ENCODE measurements at regions not wholly inside any gene's neighbourhood (a gene's known extent, or its start where the extent isn't known, plus 50 kb on each side); places are given as distances from the start of the nearest gene placed in this dataset.
"Not testable (repeated sequence)": the region's sequence is repeated elsewhere in the genome, so short reads cannot be mapped to it uniquely, and the experiment has no call there.

GRCh38 chr18:11454040-11454439, 155.4 kb upstream of the SLC35G4 start:
- TF ChIP-seq CTCF (IDR thresholded peaks at IDR 0.05), result no peak
- Histone ChIP-seq H3K36me3 (no peaks in the 10 kb centered on the region), H3K9me3 (no peaks in the 10 kb centered on the region), H3K27ac (no peak overlapping the region), H3K27me3 (no peaks in the 10 kb centered on the region), H3K4me1 (ENCODE audit: control insufficient read depth in 1 of 2, insufficient read depth in 1 of 2, low read depth in 1 of 2, low read length in 1 of 2) (no peaks in the 10 kb centered on the region), H3K4me3 (ENCODE audit: low read depth in 1 of 2, low read length in 1 of 2) (no peak overlapping the region)

- not testable (repeated sequence) for H3K4me1 ChIP-seq (ENCODE audit: control insufficient read depth in 1 of 2, insufficient read depth in 1 of 2, low read depth in 1 of 2, low read length in 1 of 2); H3K27me3 ChIP-seq; H3K9me3 ChIP-seq; H3K36me3 ChIP-seq; H3K4me3 ChIP-seq (ENCODE audit: low read depth in 1 of 2, low read length in 1 of 2); H3K27ac ChIP-seq
Observed at GRCh38 chr18:11444169-11444568, 165.2 kb upstream of the SLC35G4 start.

GRCh38 chr18:11437046-11437445, 172.3 kb upstream of the SLC35G4 start:
- no peaks in the 10 kb centered on the region for H3K27me3 ChIP-seq

GRCh38 chr18:11432360-11432811, 177.0 kb upstream of the SLC35G4 start:
- no peaks in the 10 kb centered on the region for H3K36me3 ChIP-seq
- no peaks in the 10 kb centered on the region for H3K4me1 ChIP-seq (ENCODE audit: control insufficient read depth in 1 of 2, insufficient read depth in 1 of 2, low read depth in 1 of 2, low read length in 1 of 2)
- no peaks in the 10 kb centered on the region for H3K27me3 ChIP-seq
- no peak for TF ChIP-seq CTCF (IDR thresholded peaks at IDR 0.05)
- H3K27ac ChIP-seq, result no peak overlapping the region
- H3K9me3 ChIP-seq, result no peaks in the 10 kb centered on the region
- no peak overlapping the region for H3K4me3 ChIP-seq (ENCODE audit: low read depth in 1 of 2, low read length in 1 of 2)

More at GRCh38 chr18:11437046-11437445, 172.3 kb upstream of the SLC35G4 start:
- Histone ChIP-seq H3K4me3 (ENCODE audit: low read depth in 1 of 2, low read length in 1 of 2) (no peak overlapping the region), H3K4me1 (ENCODE audit: control insufficient read depth in 1 of 2, insufficient read depth in 1 of 2, low read depth in 1 of 2, low read length in 1 of 2) (no peaks in the 10 kb centered on the region), H3K27ac (no peak overlapping the region), H3K9me3 (no peaks in the 10 kb centered on the region), H3K36me3 (no peaks in the 10 kb centered on the region)
- TF ChIP-seq CTCF (IDR thresholded peaks at IDR 0.05), result no peak

- no peak overlapping the region for H3K27ac ChIP-seq
- H3K27me3 ChIP-seq, result no peaks in the 10 kb centered on the region
- TF ChIP-seq CTCF (IDR thresholded peaks at IDR 0.05), result no peak
- H3K36me3 ChIP-seq, result no peaks in the 10 kb centered on the region
- H3K9me3 ChIP-seq, result no peaks in the 10 kb centered on the region
- H3K4me1 ChIP-seq (ENCODE audit: control insufficient read depth in 1 of 2, insufficient read depth in 1 of 2, low read depth in 1 of 2, low read length in 1 of 2), result no peaks in the 10 kb centered on the region
- H3K4me3 ChIP-seq (ENCODE audit: low read depth in 1 of 2, low read length in 1 of 2), result no peak overlapping the region
Observed at GRCh38 chr18:11429876-11430275, 179.5 kb upstream of the SLC35G4 start.

GRCh38 chr18:11425211-11425610, 184.2 kb upstream of the SLC35G4 start:
- H3K4me1 ChIP-seq (ENCODE audit: control insufficient read depth in 1 of 2, insufficient read depth in 1 of 2, low read depth in 1 of 2, low read length in 1 of 2), result no peaks in the 10 kb centered on the region
- TF ChIP-seq CTCF (IDR thresholded peaks at IDR 0.05), result no peak
- no peaks in the 10 kb centered on the region for H3K9me3 ChIP-seq
- no peak overlapping the region for H3K4me3 ChIP-seq (ENCODE audit: low read depth in 1 of 2, low read length in 1 of 2)
- H3K36me3 ChIP-seq, result no peaks in the 10 kb centered on the region
- no peaks in the 10 kb centered on the region for H3K27me3 ChIP-seq
- no peak overlapping the region for H3K27ac ChIP-seq

Data from neutrophil (primary cell).